ENCODE measurements at regions not wholly inside any gene's neighbourhood (a gene's known extent, or its start where the extent isn't known, plus 50 kb on each side); places are given as distances from the start of the nearest gene placed in this dataset.

DNA sequence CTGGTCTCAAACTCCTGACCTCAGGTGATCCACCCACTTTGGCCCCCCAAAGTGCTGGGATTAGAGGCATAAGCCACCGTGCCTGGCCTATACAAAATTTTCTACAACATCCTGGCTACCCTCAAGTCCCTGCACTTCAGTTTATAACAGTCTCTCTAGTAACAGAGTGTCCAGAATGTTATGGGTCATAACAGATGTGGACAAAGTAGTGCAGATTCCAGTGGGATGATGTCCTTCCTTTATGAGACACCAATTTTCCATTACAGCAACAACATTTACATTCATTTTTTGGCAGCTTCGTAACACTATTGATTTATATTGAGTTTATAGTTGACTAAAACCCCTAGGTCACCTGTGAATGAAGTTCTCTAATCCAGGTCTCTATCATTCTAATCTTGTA lies 429.4 kb upstream of the PTBP2 start:
- Histone ChIP-seq H3K27ac (replicated peaks) (no peak overlapping the region), H3K27me3 (ENCODE audit: insufficient read depth, poor library complexity, severe bottlenecking) (no peaks in the 10 kb centered on the region), H3K4me3 (replicated peaks; ENCODE audit: insufficient read depth, low read length) (no peak overlapping the region)
- TF ChIP-seq SPI1 (IDR thresholded peaks at IDR 0.05; ENCODE audit: borderline replicate concordance, low read depth) = no peak
- no peak for TF ChIP-seq POLR2AphosphoS5 (IDR thresholded peaks at IDR 0.05; ENCODE audit: low read depth)
- no peak for TF ChIP-seq GABPA (IDR thresholded peaks at IDR 0.05; ENCODE audit: low read depth)
- TF ChIP-seq, protein P1, sequence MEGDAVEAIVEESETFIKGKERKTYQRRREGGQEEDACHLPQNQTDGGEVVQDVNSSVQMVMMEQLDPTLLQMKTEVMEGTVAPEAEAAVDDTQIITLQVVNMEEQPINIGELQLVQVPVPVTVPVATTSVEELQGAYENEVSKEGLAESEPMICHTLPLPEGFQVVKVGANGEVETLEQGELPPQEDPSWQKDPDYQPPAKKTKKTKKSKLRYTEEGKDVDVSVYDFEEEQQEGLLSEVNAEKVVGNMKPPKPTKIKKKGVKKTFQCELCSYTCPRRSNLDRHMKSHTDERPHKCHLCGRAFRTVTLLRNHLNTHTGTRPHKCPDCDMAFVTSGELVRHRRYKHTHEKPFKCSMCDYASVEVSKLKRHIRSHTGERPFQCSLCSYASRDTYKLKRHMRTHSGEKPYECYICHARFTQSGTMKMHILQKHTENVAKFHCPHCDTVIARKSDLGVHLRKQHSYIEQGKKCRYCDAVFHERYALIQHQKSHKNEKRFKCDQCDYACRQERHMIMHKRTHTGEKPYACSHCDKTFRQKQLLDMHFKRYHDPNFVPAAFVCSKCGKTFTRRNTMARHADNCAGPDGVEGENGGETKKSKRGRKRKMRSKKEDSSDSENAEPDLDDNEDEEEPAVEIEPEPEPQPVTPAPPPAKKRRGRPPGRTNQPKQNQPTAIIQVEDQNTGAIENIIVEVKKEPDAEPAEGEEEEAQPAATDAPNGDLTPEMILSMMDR (IDR thresholded peaks at IDR 0.05; ENCODE audit: insufficient read depth, low read length) = no peak
- TF ChIP-seq, protein P2, sequence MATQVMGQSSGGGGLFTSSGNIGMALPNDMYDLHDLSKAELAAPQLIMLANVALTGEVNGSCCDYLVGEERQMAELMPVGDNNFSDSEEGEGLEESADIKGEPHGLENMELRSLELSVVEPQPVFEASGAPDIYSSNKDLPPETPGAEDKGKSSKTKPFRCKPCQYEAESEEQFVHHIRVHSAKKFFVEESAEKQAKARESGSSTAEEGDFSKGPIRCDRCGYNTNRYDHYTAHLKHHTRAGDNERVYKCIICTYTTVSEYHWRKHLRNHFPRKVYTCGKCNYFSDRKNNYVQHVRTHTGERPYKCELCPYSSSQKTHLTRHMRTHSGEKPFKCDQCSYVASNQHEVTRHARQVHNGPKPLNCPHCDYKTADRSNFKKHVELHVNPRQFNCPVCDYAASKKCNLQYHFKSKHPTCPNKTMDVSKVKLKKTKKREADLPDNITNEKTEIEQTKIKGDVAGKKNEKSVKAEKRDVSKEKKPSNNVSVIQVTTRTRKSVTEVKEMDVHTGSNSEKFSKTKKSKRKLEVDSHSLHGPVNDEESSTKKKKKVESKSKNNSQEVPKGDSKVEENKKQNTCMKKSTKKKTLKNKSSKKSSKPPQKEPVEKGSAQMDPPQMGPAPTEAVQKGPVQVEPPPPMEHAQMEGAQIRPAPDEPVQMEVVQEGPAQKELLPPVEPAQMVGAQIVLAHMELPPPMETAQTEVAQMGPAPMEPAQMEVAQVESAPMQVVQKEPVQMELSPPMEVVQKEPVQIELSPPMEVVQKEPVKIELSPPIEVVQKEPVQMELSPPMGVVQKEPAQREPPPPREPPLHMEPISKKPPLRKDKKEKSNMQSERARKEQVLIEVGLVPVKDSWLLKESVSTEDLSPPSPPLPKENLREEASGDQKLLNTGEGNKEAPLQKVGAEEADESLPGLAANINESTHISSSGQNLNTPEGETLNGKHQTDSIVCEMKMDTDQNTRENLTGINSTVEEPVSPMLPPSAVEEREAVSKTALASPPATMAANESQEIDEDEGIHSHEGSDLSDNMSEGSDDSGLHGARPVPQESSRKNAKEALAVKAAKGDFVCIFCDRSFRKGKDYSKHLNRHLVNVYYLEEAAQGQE (IDR thresholded peaks at IDR 0.05; ENCODE audit: insufficient replicate concordance, low read depth) = no peak
- DNase-seq (ENCODE audit: low read depth in 1 of 2, low spot score in 1 of 2) = no peak

DNA sequence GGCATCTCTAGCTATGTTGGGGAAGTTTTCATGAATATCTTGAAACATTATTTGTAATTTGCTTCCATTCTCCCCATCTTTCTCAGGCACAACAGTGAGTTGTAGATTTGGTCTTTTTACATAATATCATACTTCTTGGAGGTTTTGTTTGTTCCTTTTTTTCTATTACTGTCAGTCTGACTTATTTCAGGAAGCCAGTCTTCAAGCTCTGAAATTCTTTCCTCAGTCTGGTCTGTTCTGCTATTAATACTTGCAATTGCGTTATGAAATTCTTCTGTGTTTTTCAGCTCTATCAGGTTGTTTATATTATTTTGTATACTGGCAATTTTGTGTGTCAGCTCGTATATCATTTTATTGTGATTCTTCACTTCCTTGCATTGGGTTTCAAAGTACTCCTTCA lies 424.6 kb upstream of the PTBP2 start:
- H3K27me3 ChIP-seq (ENCODE audit: insufficient read depth, poor library complexity, severe bottlenecking) = no peaks in the 10 kb centered on the region
- no peak overlapping the region for H3K4me3 ChIP-seq (replicated peaks; ENCODE audit: insufficient read depth, low read length)
- TF ChIP-seq, protein P1 (IDR thresholded peaks at IDR 0.05; ENCODE audit: insufficient read depth, low read length) = no peak
- no peak for TF ChIP-seq POLR2AphosphoS5 (IDR thresholded peaks at IDR 0.05; ENCODE audit: low read depth)
- no peak for TF ChIP-seq SPI1 (IDR thresholded peaks at IDR 0.05; ENCODE audit: borderline replicate concordance, low read depth)
- TF ChIP-seq, protein P2 (IDR thresholded peaks at IDR 0.05; ENCODE audit: insufficient replicate concordance, low read depth) = no peak
- no peak for TF ChIP-seq GABPA (IDR thresholded peaks at IDR 0.05; ENCODE audit: low read depth)
- DNase-seq (ENCODE audit: low read depth in 1 of 2, low spot score in 1 of 2) = peak in 1 of 2 experiments; percentile 10
- 0 out of 2 replicates have a peak overlapping the region, but pooled peaks have one; percentile 8 for H3K27ac ChIP-seq (replicated peaks)

DNA sequence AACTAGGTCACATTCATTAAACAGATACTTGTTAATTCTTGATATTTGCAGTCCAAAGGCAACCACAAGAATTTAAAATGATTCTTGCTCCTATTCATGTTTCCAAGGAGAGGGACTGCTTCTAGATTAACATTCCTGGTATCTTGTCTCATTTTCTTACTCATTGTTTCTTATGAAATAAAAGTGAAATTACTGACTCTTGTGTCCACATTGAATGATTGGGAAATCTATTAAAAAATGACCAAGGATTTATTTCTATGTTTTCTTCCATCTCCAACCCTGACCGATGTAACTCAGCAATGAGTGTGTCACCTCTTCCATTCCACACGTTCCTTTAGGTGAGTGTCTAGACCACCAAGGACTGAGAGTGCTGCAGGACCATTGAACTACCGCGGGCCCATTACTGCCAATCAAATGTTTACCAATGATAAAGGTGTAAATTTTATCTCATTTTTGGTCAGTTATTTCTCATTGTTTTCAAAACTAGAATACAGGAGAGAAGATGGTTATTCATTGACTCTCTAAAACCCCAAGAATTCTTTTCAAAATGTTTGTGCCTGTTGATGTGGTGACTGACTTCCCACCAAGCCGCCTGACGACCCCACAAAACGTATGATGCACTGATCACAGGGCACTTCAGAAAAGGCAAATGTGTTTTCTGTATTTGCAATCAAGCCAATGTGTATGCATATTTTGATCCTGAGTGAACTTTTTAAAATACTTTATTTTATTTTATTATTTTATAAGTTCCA lies 414.6 kb upstream of the PTBP2 start:
- Histone ChIP-seq H3K4me3 (replicated peaks; ENCODE audit: insufficient read depth, low read length) (no peak overlapping the region), H3K27me3 (ENCODE audit: insufficient read depth, poor library complexity, severe bottlenecking) (no peaks in the 10 kb centered on the region), H3K27ac (replicated peaks) (no peak overlapping the region)
- TF ChIP-seq GABPA (IDR thresholded peaks at IDR 0.05; ENCODE audit: low read depth) (no peak), SPI1 (IDR thresholded peaks at IDR 0.05; ENCODE audit: borderline replicate concordance, low read depth) (no peak), POLR2AphosphoS5 (IDR thresholded peaks at IDR 0.05; ENCODE audit: low read depth) (no peak)
- TF ChIP-seq, protein P1 (IDR thresholded peaks at IDR 0.05; ENCODE audit: insufficient read depth, low read length) = no peak
- TF ChIP-seq, protein P2 (IDR thresholded peaks at IDR 0.05; ENCODE audit: insufficient replicate concordance, low read depth) = no peak
- no peak for DNase-seq (ENCODE audit: low read depth in 1 of 2, low spot score in 1 of 2)
